ENCODE measurements at regions not wholly inside any gene's neighbourhood (a gene's known extent, or its start where the extent isn't known, plus 50 kb on each side); places are given as distances from the start of the nearest gene placed in this dataset.

DNA sequence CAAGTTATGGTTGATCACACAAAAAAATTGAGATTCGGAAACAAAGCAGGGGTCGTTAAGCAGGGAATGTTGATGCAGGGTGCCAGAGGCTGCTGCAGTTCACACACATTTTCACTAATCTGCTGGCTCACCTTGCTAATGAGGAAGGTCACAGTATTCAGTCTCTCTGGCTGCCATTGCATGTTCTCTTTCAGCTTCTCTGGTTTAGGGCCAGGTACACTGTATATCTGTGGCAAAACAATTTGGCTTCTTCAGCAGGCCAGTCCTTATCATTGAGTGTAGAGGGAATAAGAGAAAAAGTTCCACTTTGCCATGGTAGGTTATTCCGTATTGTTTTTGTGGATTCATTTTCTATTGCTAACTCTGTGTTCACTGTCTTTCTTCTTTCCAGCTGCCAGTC is 283.7 kb upstream of the ANO3 start:
- no peak for DNase-seq

DNA sequence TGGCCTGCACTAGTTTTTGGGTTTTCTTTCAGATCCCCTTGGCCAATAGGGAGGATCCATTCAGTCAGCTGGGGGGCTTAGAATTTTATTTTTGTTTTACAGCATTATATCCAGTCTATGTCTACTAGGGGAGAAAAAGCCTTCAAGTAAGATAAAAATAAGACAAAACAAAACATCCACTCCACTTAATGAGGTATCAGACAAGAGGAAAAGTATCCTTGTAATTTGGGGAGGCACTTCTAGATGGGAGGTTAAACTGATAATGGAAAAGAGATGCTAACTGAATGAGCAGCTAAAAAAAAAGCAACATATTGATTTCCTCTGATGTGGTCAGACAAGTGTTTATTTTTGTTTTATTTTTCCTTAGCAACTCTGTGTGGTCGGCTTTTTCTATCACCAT is 278.0 kb upstream of the ANO3 start:
- no peak for DNase-seq

DNA sequence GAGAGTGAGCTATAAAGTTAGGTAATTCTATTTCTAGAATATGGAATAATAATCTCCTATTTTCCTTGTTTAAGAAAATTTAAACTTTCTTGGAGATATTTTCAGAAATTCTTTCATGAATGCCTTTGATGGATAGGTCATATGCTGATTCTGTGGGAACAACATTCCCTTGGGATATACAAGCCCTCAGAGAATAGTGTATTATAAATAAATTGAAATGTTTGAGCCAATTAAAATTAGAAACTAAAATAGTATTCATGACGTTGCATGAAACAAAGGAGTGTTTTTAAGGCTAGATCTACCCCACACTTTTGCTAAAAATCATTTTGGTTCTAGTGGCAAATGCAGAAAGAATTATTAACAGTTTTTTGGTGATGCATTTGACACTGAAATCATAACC is 269.3 kb upstream of the ANO3 start:
- DNase-seq: no peak

DNA sequence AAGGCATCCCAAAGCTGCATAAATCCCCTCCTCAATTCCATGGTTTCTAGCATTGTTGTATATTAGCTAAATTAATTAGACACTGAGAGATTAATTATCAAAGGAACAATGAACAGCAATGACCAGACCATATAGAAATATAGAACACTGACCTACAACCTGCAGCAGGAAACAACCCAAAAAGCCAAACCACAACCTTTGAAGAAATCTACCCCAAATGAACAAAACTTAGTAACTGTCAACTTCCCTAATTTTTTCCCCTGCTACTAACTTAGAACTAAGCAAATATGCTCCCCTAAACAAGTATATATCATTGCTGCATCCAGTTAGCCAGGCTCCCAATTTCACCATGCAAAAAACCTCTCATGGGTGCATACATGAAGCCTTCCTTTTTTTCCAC is 268.0 kb upstream of the ANO3 start:
- no peak for DNase-seq

DNA sequence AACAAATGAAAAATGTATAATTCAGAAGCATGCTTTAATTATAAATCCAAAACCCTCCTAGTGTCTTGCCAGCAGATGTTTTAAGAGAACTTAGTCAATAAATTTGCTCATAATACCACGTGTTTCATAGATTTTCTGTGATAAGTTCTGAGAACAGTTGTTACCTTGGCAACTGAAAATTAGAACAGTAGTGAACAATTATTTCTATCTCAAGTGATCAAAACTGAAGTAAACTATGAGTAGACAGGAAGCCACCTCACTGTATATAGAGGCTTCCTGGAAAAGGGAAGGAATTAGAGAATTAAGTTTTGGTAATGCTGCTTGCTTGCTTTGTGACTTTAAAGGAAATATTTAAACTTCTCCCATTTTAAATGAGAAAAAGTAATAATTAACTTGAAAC is 266.0 kb upstream of the ANO3 start:
- no peak for DNase-seq

DNA sequence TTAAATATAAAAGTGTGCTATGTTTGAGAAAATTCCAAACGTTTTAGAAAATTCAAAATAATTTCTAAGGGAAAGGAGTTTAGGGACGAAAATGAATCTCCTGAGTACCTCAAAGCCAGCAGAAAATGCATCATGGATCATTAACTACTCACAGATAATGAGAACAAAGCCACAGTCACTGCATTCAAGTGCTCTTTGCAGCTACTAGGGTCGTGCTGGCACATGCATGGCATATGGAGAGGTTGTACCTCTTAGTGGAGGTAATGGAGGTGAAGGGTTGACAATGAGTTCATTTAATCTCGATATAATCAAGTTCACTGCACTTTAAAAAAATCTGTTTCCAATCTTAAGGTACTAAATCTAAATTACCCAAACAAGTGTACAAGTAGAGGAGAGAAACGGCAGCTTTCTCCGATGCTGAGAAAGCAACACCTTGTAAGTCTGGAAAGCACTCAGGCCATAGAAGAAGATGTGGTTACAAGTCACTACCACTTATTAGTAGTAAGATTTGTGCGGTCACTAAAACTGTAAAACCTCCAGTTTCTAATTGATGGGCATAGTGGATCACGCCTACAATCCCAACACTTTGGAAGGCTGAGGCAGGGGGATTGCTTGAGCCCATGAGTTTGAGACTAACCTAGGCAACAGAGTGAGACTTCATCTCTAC is 261.1 kb upstream of the ANO3 start:
- no peak for DNase-seq

DNA sequence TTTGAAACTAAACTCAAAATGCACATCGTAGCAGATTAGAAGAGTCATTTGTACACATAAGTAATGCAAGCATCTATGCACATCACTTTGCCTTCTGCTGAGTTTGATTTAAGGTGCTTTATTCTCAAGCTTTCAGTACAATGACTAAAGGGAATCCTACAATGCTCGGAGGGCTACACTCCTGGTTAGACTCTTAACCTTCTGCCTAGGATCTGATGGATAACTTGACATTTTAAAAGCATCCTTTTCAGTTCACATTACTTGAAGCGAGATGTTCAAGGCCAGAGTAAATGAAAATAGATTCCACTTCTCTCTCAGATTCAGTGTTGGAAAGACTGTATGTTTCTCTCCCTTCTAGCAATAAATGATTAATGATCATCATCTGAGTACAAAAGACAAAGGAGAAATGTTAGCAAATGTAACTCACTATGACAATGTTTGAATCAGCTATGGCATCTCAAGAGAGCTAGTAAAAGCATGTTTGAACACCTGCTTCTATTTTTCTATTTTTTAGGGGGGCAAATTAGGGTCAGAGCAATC is 259.2 kb upstream of the ANO3 start:
- no peak for DNase-seq

DNA sequence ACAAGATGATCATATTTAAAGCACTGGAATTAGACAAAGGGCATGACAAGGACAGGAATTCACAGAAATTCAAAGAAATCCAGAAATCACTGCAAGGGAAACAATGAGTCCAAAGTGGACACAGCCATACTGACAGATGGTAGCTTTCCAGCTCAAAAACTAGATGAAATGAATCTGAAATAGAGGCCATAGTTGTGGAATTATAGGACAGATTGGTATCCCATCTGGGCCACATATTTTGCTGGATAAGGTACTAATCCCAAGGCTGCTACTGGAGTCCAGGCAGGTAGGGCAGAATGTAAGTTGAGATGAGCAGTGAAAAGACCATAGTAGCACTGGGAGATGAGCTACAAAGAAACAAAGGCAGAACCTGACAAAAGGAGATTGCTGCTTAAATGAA is 258.3 kb upstream of the ANO3 start:
- no peak for DNase-seq

DNA sequence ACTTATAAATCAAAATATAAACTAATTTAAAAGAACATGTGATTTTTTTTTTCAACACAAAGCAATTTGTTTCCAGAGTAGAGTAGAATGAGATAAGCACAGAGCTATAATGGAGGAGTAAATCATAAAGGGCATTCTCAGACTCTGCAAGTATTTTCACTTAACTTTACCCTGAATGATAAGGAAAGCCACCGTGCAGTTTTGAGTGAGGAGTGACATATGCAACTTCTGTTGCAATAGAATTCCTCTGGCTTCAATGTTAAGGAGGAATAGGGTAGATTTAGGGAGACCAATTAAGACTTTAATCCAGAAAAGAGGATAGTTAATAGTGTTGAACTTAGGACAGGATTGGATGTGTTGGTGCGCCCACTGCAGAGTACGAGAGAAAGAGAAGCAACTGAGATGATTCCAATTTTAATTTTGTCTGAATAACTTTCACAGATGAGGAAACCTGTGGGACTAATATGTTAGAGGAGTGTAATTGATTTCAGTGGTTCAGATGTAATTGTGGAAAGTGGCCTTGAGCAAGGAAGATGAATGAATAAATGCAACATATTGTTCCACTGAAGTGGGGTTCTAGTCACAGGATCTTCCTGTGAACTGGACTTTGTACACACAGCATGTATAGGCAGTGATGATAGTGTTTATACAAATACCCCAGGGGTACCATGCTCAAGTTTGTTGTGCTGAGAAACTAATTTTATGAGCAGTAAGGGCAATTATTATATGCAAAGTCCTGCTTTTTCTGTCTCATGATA is 255.5 kb upstream of the ANO3 start:
- no peak for DNase-seq

DNA sequence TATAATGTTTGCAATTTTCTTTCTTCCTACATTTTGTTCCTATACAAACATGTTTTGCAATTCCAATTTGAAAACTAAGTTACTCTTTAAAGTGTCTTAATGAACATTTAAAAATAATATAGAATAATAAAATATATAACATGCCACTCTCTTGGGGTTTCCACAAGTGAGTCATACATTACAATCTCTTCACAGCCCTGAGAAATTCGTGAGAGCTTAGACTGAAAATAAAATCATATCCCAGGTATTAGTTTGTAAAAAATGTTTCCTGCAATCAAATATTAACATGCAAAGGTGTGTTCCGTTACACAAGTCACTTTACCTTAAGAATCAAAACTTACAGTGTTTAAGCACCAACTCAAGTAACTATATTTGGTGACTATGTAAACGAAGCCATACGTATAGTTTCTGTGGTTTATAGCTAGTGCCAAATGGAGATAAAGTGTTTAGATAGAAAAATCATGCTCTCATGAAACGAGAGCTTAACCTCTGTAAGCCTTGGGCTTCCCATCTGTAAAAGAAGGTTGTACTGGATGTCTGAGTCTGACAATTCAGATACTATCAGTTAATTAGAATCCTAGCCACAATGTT is 253.6 kb upstream of the ANO3 start:
- DNase-seq: no peak

DNA sequence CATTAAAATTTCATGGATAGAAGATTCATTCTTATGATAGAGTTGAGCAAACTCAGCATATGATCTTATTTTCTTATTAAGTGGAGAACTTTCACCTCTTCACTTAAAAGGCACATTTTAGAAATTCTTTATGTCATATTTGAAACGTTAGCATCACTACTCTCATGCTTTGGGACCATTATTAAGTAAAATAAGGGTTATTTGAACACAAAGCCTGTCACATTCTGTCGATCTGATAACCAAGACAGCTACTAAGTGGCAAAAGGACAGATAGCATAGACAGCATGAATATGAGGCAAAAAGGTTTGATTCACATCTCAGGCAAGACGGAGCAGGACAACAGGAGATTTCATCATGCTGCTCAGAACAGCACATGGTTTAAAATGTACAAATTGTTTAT is 247.6 kb upstream of the ANO3 start:
- DNase-seq: no peak

DNA sequence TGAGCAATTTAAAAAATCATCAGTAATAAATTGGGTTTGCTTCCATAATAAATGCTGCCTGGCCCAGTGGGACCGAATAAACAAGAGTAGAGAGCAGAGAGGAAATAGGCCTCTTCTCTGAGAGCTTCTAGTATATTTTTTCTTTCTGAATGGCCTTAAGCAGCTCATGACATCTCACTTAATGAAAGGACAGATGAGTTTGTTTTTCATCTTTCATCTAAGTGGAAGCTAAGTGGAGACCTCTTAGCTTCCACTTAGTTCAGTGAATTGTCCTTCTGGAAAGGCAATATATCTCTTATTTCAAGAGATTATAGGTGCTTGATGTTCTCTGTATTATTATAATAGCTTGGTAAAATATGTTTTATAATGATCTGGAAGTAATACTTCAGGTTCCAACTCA is 245.9 kb upstream of the ANO3 start:
- no peak for DNase-seq

DNA sequence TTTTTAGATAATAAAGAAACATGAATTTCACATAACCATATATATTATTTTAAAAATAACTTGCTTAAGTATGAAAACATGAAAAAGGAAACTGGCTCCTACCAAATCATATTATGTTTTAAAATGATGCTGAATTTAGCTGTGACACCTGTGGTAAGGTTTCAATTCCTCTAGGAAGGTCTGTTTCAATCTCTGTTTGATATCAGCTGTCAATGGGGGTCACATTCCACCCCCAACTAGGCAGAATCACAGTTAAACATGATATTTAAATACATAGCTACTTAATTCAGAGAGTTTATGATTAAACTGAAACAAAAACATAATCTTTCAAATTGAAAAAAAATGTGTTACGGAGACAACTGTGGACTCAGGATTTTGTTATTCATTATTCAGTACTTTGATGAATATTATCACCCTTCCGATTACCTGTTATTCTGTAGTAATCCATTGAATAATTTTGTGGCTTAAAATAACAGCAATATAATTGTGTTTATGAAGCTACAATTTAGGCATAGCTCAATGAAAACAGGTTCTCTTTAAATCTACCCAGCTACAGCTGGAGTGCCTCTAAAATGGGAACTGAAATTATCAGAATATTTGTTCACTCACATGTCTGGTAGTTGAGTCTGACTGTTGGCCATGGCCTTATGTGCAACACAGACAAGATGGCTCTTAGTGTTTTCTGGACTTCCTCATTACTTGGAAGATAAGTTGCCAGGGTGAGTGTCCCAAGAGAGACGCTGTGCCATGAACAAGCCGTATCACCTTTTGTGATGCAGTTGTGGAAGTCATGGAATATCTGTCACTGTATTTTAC is 244.6 kb upstream of the ANO3 start:
- DNase-seq: no peak

DNA sequence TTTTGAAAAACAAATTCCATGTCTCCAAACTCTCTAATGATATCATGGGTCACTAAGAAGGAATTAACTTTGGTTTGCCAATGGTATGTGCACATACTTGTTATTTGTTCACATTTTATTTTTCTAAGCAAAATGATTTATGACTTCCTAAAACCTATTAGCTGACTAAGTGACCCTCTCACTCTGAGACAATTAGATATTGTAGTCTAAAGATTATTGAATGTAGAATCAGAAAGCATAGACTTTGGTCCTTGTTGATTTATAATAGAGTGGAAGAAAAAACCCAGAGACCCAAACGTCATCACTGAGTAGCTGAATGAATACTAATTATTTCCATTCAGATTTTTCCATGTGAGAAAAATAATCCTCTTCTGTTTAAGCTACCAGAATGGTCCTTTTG is 243.5 kb upstream of the ANO3 start:
- no peak for DNase-seq

DNA sequence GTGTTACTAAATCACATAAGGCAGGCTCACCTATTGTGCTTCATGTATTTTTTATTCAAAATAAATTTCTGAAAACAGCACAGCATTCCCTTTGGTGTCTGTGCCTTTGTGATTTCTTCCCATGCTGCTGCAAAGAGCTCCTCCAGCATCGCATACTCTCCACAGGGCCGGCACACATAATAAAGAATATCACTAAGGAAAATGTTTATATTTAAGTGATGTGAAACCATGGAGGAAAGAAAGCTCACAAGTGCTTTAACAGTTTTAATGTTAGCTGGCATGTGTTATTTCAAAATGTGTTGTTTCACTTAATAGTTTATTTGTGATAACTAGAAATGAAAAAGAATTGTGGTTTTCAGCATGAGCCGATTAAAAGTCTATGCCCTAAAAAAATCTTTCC is 241.3 kb upstream of the ANO3 start:
- no peak for DNase-seq

DNA sequence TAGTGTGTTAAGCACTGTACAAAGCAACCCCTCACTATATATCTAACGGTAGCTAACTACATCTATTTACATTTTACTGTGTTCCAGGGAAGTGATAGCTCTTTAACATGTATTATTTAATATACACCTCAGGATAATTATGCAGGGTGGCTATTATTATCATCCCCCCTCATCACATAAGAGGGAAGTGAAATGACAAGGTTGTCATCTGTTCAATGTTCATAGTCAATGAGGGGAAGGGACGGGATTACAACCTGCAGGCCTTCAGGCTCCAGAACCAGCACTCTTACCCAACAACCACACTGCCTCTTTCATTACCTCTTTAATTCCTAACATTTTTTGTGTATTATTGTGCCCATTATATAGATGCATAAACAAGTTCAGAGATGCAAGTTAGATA is 238.7 kb upstream of the ANO3 start:
- no peak for DNase-seq

DNA sequence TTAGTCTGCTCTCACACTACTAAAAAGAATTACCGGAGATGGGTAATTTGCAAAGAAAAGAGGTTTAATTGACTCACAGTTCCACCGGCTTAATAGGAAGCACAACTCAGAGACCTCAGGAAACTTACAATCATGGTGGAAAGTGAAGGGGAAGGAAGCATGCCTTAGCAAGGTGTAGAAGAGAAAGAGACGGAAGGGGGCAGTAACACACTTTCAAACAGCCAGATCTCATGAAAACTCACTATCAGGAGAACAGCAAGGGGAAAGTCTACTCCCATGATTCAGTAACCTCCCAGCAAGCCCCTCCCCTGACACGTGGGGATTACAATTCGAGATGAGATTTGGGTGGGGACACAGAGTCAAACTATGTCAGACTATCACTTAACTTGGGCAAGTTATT is 236.6 kb upstream of the ANO3 start:
- DNase-seq: no peak

DNA sequence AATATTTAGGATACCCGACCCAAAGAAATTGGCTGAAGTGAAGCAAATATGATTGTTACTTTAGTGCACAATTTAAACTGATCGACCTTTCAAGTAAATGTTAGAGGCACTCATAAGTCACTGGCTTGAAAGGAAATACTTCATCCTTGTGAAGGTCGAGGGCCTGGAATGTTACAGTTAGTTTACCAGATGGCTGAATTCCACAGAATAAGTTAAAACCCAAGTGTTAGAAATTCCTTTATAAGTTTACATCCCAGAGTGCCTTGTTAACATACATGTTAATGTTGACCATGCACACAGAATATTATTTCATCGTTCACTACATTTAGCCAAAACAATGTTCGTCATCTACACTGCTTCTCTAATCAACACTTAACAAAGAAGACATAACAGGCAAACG is 235.5 kb upstream of the ANO3 start:
- DNase-seq: no peak

DNA sequence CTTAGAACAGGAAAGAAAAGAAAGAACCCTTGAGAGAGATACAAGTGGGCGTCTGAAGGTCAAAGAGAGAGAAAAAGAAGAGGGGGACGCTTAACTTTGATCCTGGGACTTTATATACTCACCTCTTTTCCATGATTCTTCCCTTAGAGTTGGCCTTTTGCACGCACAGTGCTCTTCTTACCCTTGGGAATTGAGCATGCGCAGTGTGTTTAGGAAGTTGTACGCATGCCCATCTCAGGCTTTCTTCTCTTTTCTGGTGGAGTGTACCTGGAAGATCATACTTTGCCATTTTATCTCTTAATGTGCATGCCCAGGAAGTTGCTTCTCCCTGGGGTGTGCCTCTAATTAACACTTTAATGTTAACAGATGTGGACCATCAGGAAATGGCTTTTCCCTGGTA is 229.6 kb upstream of the ANO3 start:
- no peak for DNase-seq

DNA sequence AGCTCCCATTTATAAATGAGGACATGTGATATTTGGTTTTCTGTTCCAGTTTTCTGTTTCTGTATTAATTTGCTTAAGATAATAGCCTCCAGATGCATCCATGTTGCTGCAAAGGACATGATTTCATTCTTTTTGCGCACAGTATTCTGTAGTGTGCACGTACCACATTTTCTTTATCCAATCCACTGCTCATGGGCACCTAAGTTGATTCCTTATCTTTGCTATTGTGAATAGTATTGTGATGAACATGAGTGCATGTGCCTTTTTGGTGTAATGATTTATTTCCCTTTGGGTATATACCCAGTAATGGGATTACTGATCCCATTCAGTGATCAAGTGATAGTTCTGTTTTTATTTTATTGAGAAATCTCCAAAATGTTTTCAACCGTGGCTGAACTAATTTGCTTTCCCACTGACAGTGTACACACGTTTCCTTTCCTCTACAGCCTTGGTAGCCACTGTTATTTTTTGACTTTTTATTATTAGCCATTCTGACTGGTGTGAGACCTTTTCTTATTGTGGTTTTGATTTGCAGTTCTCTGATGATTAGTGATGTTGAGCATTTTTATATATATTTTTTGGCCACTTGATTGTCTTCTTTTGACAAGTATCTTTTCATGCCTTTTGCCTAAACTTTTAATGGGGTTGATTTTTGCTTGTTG is 226.0 kb upstream of the ANO3 start:
- no peak for DNase-seq

DNA sequence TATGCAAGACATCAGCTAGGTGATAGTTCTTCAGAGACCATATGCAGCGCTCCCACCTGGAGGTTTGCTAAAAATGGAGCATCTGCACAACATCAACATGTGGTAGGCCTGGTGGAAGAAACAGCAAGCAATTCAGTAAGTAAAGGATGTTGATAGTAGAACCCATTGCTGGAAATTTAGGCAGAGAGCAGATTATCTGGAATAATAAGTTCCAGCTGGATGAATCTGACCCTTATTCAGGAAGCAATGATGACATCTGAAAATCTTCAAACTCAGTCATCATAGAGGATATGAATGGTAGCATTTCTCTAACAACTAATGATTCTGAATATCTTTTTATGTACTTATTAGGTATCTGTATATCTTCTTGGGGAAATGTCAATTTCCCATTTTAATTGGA is 225.2 kb upstream of the ANO3 start:
- no peak for DNase-seq

DNA sequence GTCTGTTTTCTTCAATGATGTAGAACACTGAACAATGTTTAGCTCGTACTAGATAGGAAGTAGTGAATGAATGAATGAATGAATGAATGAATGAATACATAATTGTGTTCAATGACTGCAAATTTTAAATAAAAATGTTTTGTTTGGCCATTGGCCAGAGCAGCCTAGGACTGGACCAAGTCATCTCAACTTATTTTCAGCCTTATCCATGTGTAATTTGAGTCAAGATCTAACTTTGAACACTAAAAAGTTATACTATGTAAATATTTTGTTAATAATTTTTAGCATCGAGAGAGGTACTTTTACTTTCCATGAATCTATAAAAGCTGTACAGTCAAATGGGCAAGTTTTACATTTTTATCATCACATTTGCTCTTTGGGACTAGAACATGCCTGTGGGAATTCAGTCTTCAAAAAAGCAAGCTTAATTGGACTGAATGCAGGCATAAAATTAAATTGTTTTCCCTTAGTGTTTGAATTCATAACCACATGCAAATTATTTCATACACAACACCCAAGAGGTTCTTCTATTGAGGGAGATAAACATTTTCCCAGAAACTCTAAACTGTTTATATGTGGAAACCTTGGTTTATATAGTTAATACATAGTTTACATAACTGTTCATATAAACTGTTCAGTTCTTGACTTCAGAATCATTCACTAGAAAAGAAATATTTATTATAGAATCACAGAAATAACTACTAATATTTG is 222.1 kb upstream of the ANO3 start:
- no peak for DNase-seq
